ENCODE measurements at regions not wholly inside any gene's neighbourhood (a gene's known extent, or its start where the extent isn't known, plus 50 kb on each side); places are given as distances from the start of the nearest gene placed in this dataset.
"Not testable (repeated sequence)": the region's sequence is repeated elsewhere in the genome, so short reads cannot be mapped to it uniquely, and the experiment has no call there.

DNA sequence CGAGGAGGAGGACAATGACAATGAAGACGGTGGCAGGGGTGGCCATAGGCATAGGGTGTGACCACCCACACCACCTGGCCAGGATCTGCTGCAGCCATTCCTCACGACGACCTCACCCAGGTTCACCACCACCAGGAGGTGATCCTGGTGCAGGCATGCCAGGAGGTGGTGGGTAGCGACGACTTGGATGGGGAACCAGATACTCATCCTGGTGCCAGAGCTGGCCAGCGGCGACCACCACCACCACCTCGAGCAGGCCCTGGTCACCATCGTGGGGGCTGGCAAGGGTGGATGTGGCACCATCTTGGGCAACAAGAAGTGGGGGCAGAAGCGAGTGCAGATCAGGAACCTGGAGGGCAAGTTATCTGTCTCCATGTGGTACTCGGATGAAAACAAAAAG lies 117.1 kb upstream of the NXPH2 start:
- ATAC-seq (ENCODE audit: poor library complexity) (no peak), DNase-seq (no peak)
- intact Hi-C loops (cut with DNase I): no loop called here

- ATAC-seq (ENCODE audit: poor library complexity) (no peak), DNase-seq (no peak)
- intact Hi-C loops (cut with DNase I): no loop called here
Observed at GRCh38 chr2:138893746-138894145, 113.6 kb upstream of the NXPH2 start.

DNA sequence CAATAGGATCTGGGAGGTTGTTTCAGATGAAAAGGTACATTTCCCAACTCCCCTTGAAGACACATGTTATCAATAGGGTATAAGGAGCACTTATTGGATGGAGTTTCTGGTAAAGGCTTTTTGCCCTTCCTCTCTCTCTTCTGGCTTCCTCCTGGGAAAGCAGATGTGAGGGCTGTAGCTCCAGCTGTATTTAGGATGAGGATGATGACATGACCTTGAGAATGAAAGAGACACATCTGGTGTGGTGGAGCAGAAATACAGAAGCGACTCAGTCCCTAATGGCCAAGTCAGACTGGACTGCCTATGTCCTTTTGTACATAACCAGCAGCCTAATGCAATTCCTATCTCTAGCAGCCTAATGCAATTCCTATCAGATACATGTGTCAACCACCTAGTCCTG lies 100.9 kb upstream of the NXPH2 start:
- intact Hi-C loops (cut with DNase I): no loop called here

DNA sequence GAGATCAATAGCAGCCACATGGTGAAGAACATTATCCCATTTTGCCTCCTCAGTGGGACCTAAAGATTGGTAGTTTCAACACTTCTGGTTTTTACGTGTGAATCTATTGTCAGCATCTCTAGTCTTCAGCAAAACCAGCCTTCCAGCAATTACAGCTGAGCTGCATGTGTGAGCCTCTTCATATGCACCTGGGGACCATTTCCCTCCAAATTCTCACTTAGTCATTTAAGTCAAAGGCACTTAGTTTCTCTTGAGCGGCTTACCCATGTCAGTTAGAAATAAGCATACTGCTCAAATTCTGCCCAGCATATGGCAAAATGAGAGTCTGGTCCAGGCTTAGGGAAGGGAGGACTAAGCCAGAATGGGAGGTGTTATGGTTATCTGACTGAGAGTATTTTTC lies 99.7 kb upstream of the NXPH2 start:
- intact Hi-C loops (cut with DNase I): no loop called here
- no peak for ATAC-seq (ENCODE audit: poor library complexity)
- no peak for DNase-seq

More for the DNA sequence above, 100.9 kb upstream of the NXPH2 start:
- DNase-seq (no peak), ATAC-seq (ENCODE audit: poor library complexity) (no peak)

DNA sequence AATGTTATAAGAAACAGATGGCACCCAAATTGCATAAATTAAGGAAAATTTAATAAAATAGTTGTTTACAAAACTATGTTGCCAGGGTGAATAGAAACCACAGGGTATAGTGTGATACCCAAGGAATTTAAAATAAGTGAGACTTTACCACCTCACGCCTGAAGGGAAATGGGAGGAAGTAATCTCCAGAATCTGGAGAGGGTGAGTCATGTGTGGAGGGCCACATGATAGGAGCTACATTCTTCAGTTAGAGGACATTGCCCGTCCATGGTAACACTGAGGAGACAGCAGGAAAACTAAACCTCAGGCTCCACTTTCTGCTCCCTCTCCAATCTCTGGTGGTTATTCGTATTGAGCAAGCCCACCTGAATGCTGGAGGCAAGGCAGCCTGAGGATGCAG lies 97.2 kb upstream of the NXPH2 start:
- DNase-seq (no peak), ATAC-seq (ENCODE audit: poor library complexity) (no peak)
- intact Hi-C loops (cut with DNase I): no loop called here

DNA sequence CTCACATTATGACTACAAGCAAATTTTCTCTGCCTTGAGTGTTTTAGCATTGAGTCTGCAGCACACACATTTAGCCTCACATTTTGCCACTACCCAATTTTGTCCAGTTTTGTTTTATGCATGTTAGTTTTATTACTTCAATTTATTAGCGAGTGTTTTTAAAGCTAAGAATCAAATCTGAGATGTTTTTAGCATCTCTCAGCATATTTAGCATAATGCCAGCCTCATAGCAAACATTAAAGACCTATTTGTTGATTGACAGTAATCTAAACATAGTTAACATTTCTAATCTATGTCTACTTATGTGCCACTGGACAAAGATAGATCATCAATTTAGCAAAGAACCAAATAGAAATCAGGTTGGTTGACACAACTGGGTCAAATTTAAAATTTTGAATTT lies 94.1 kb upstream of the NXPH2 start:
- ATAC-seq (ENCODE audit: poor library complexity) (no peak), DNase-seq (no peak)
- intact Hi-C loops (cut with DNase I): no loop called here

DNA sequence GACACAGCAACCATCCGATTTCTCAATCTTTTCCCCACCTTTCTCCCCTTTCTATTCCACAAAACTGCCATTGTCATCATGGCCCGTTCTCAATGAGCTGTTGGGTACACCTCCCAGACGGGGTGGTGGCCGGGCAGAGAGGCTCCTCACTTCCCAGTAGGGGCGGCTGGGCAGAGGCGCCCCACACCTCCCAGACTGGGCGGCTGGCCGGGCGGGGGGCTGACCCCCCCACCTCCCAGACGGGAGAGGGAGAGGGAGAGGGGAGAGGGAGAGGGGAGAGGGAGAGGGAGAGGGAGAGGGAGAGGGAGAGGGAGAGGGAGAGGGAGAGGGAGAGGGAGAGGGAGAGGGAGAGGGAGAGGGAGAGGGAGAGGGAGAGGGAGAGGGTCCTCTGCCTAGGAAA lies 91.9 kb upstream of the NXPH2 start:
- ATAC-seq (ENCODE audit: poor library complexity); DNase-seq; intact Hi-C loops (cut with DNase I): not testable (repeated sequence)

DNA sequence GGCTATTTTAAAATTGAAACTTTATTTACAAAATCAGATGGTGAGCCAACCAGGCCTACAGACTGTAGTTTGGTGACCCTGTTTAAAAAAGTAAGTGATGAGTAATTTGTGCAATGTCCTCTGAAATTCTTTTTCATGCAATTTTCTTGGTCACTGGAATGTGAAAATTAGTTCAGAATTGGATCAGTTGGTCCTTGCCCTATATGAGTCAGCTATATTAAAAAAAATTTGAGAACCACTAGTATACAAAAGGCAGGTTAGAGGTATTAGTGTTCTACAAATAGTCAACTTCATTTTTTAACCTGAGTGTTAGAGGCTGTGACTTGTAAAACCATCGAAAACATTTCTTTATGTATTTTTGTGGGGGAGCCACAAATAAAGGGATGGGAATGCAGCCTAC lies 91.1 kb upstream of the NXPH2 start:
- intact Hi-C loops (cut with DNase I): no loop called here
- DNase-seq: no peak
- ATAC-seq (ENCODE audit: poor library complexity): no peak

DNA sequence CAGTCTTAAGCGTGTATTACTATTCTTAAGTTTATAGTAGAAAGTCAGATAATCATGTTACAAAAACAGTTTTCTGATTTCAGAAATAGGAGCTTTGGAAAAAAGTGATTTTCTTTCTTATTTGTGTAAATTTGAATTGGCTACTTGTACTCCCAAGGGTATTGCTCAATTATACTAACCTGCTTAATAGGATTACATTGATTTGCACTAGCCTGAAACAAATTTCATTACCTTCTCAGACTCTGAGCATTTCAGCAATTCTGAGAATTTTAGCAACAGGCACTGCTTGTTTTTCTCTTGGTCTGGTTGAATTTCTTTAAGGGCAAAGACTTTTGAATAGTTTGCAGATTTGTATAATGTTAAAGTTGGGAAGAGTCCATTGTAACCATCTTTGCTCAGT lies 87.2 kb upstream of the NXPH2 start:
- DNase-seq: no peak
- no peak for ATAC-seq (ENCODE audit: poor library complexity)
- intact Hi-C loops (cut with DNase I): no loop called here

- DNase-seq (no peak), ATAC-seq (ENCODE audit: poor library complexity) (no peak)
- intact Hi-C loops (cut with DNase I): no loop called here
Observed at GRCh38 chr2:138866797-138867196, 86.6 kb upstream of the NXPH2 start.

DNA sequence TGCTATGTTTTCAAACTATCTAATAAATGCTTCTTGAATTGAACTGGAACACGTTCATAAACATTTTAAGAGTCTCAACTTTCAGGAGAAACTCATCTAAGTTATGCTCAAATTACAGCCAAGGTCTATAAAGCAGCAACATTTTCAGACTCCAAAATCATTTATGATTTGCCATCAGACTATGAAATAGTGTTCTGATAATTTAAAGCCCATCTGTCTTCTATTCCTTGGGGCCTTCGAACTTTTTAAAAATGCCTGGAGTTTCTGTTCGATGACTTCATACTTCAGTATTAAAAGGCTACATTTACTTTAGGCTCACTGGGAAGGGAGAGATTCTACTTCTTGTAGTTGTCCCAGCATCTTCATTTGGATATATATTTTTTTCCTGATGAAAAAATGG lies 73.6 kb upstream of the NXPH2 start:
- DNase-seq (no peak), ATAC-seq (ENCODE audit: poor library complexity) (no peak)

DNA sequence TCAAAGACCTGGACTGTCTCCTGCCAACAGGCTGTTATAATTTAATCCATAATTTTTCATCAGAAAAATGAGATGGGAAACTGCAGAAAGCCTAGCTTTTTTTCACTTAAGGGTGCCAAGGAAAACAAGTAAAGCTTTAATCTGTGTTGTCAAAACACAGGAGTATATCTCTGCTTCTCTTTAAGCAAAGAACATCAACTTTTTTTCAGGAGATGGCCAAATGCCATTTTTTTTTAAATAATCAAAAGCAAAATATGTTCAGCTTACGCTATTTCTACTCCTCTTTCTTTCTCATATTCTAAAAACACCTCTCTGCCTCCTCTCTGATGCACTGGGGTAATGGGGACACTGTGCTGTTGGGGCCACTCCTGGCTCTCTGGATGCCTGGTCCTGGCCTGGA lies 73.1 kb upstream of the NXPH2 start:
- intact Hi-C loops (cut with DNase I): no loop called here
- DNase-seq (no peak), ATAC-seq (ENCODE audit: poor library complexity) (no peak)

More for the DNA sequence above, 73.6 kb upstream of the NXPH2 start:
- intact Hi-C loops (cut with DNase I): no loop called here

- no peak for DNase-seq
Observed at GRCh38 chr2:138846216-138846821, 66.1 kb upstream of the NXPH2 start.

GRCh38 chr2:138842341-138842740 lies 62.2 kb upstream of the NXPH2 start:
- DNase-seq: no peak
- intact Hi-C loops (cut with DNase I): no loop called here
- ATAC-seq (ENCODE audit: poor library complexity): no peak

More at GRCh38 chr2:138846216-138846821, 66.1 kb upstream of the NXPH2 start:
- intact Hi-C loops (cut with DNase I): no loop called here
- ATAC-seq (ENCODE audit: poor library complexity): no peak

GRCh38 chr2:138841459-138841858 lies 61.3 kb upstream of the NXPH2 start:
- no peak for DNase-seq
- intact Hi-C loops (cut with DNase I): no loop called here
- ATAC-seq (ENCODE audit: poor library complexity): no peak

DNA sequence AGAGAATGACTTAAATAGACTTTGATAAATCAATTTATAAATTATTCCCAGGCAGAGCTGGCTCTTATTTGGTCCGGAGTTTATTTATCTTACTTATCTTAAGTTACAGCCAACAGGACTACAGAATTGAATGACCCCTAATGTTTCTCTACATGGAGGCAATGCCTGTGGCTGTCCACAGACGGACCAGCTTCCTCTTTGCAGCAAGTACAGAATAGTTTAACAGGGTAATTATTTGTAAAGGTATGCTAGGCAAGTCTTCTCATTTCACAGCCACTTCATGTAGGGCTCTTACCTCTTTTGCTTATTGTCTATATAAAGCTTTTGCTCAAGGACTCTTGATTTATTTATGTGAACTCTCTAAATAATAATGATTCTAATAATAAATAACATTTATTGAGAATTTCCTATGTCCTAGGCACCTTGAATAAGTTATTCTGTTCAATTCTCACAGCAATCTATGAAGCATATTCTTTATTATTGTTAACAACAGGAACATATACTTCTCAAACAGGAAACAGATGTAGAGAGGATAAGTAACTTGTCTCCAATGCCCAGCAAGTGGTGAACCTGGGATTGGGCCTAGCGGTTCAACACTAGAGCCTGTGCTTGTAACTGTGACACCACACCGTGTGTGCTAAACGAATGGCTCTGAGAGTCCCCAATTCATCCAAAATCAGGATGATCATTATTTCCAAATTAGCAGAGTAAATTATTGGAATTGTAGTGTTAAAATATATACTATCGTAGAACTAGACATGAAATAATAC lies 58.8 kb upstream of the NXPH2 start:
- ATAC-seq (ENCODE audit: poor library complexity) (no peak), DNase-seq (no peak)
- intact Hi-C loops (cut with DNase I): no loop called here

- no peak for DNase-seq
- no peak for ATAC-seq (ENCODE audit: poor library complexity)
- intact Hi-C loops (cut with DNase I): no loop called here
Observed at GRCh38 chr2:138831691-138832090, 51.5 kb upstream of the NXPH2 start.

- DNase-seq (no peak), ATAC-seq (ENCODE audit: poor library complexity) (no peak)
- intact Hi-C loops (cut with DNase I): no loop called here
Observed at GRCh38 chr2:138831154-138831553, 51.0 kb upstream of the NXPH2 start.

- intact Hi-C loops (cut with DNase I): no loop called here
- ATAC-seq (ENCODE audit: poor library complexity) (no peak), DNase-seq (no peak)
Observed at GRCh38 chr2:138830547-138830946, 50.4 kb upstream of the NXPH2 start.

All from Right ventricle myocardium superior (tissue), 1 donor.